ENCODE measurements at regions not wholly inside any gene's neighbourhood (a gene's known extent, or its start where the extent isn't known, plus 50 kb on each side); places are given as distances from the start of the nearest gene placed in this dataset.
"Not testable (repeated sequence)": the region's sequence is repeated elsewhere in the genome, so short reads cannot be mapped to it uniquely, and the experiment has no call there.

GRCh38 chr4:160038615-160039014, 935.7 kb downstream of the RAPGEF2 start:
- Mint-ChIP-seq H3K36me3 (ENCODE audit: low read depth) (no peaks in the 10 kb centered on the region), H3K4me3 (no peak overlapping the region), H3K4me1 (no peaks in the 10 kb centered on the region), H3K27me3 (no peaks in the 10 kb centered on the region), H3K27ac (no peak overlapping the region)
- DNase-seq: no peak
- H3K9me3 ChIP-seq (ENCODE audit: control insufficient read depth, low read length, poor library complexity, severe bottlenecking): no peaks in the 10 kb centered on the region
- ATAC-seq: no peak

GRCh38 chr4:160044693-160045092, 941.8 kb downstream of the RAPGEF2 start:
- DNase-seq (no peak), ATAC-seq (no peak)
- no peaks in the 10 kb centered on the region for H3K27me3 Mint-ChIP-seq
- H3K4me3 Mint-ChIP-seq: no peak overlapping the region
- no peaks in the 10 kb centered on the region for H3K4me1 Mint-ChIP-seq
- no peak overlapping the region for H3K27ac Mint-ChIP-seq
- no peaks in the 10 kb centered on the region for H3K9me3 ChIP-seq (ENCODE audit: control insufficient read depth, low read length, poor library complexity, severe bottlenecking)
- no peaks in the 10 kb centered on the region for H3K36me3 Mint-ChIP-seq (ENCODE audit: low read depth)

- H3K27ac Mint-ChIP-seq: no peak overlapping the region
- no peak for DNase-seq
- H3K36me3 Mint-ChIP-seq (ENCODE audit: low read depth): no peaks in the 10 kb centered on the region
- H3K4me1 Mint-ChIP-seq: no peaks in the 10 kb centered on the region
- no peaks in the 10 kb centered on the region for H3K9me3 ChIP-seq (ENCODE audit: control insufficient read depth, low read length, poor library complexity, severe bottlenecking)
- no peak for ATAC-seq
- H3K4me3 Mint-ChIP-seq: no peak overlapping the region
- no peaks in the 10 kb centered on the region for H3K27me3 Mint-ChIP-seq
Measured at GRCh38 chr4:160082432-160083207, 979.7 kb downstream of the RAPGEF2 start.

GRCh38 chr4:160091631-160092030, 988.8 kb downstream of the RAPGEF2 start:
- no peaks in the 10 kb centered on the region for H3K4me1 Mint-ChIP-seq
- no peak overlapping the region for H3K4me3 Mint-ChIP-seq
- no peaks in the 10 kb centered on the region for H3K27me3 Mint-ChIP-seq
- H3K9me3 ChIP-seq (ENCODE audit: control insufficient read depth, low read length, poor library complexity, severe bottlenecking): no peaks in the 10 kb centered on the region
- no peak for ATAC-seq
- H3K36me3 Mint-ChIP-seq (ENCODE audit: low read depth): no peaks in the 10 kb centered on the region
- no peak overlapping the region for H3K27ac Mint-ChIP-seq
- no peak for DNase-seq

GRCh38 chr4:160100316-160100715, 997.4 kb downstream of the RAPGEF2 start:
- H3K9me3 ChIP-seq (ENCODE audit: control insufficient read depth, low read length, poor library complexity, severe bottlenecking): no peaks in the 10 kb centered on the region
- no peaks in the 10 kb centered on the region for H3K36me3 Mint-ChIP-seq (ENCODE audit: low read depth)
- no peak for ATAC-seq
- no peaks in the 10 kb centered on the region for H3K27me3 Mint-ChIP-seq
- H3K4me3 Mint-ChIP-seq: no peak overlapping the region
- no peak for DNase-seq
- H3K4me1 Mint-ChIP-seq: no peaks in the 10 kb centered on the region
- no peak overlapping the region for H3K27ac Mint-ChIP-seq

- Mint-ChIP-seq H3K27ac (no peak overlapping the region), H3K27me3 (no peaks in the 10 kb centered on the region), H3K36me3 (ENCODE audit: low read depth) (no peaks in the 10 kb centered on the region), H3K4me1 (no peaks in the 10 kb centered on the region), H3K4me3 (no peak overlapping the region)
- DNase-seq (no peak), ATAC-seq (no peak)
- H3K9me3 ChIP-seq (ENCODE audit: control insufficient read depth, low read length, poor library complexity, severe bottlenecking): no peaks in the 10 kb centered on the region
Measured at GRCh38 chr4:160110891-160111290, 1008.0 kb downstream of the RAPGEF2 start.

- DNase-seq (no peak), ATAC-seq (no peak)
- Mint-ChIP-seq H3K27me3 (no peaks in the 10 kb centered on the region), H3K4me3 (no peak overlapping the region), H3K27ac (no peak overlapping the region), H3K36me3 (ENCODE audit: low read depth) (no peaks in the 10 kb centered on the region), H3K4me1 (no peaks in the 10 kb centered on the region)
- H3K9me3 ChIP-seq (ENCODE audit: control insufficient read depth, low read length, poor library complexity, severe bottlenecking): no peaks in the 10 kb centered on the region
Measured at GRCh38 chr4:160117686-160118085, 1014.8 kb downstream of the RAPGEF2 start.

- not testable (repeated sequence) for H3K36me3 Mint-ChIP-seq (ENCODE audit: low read depth); H3K9me3 ChIP-seq (ENCODE audit: control insufficient read depth, low read length, poor library complexity, severe bottlenecking); H3K27ac Mint-ChIP-seq; ATAC-seq; H3K27me3 Mint-ChIP-seq; H3K4me1 Mint-ChIP-seq; H3K4me3 Mint-ChIP-seq; DNase-seq
Measured at GRCh38 chr4:160125576-160126287, 1022.9 kb downstream of the RAPGEF2 start.

- H3K9me3 ChIP-seq (ENCODE audit: control insufficient read depth, low read length, poor library complexity, severe bottlenecking): no peaks in the 10 kb centered on the region
- ATAC-seq (no peak), DNase-seq (no peak)
- Mint-ChIP-seq H3K36me3 (ENCODE audit: low read depth) (no peaks in the 10 kb centered on the region), H3K27ac (no peak overlapping the region), H3K4me1 (no peaks in the 10 kb centered on the region), H3K4me3 (no peak overlapping the region), H3K27me3 (no peaks in the 10 kb centered on the region)
Measured at GRCh38 chr4:160127211-160127610, 1024.3 kb downstream of the RAPGEF2 start.

- DNase-seq (no peak), ATAC-seq (no peak)
- Mint-ChIP-seq H3K27me3 (no peaks in the 10 kb centered on the region), H3K36me3 (ENCODE audit: low read depth) (no peaks in the 10 kb centered on the region), H3K4me3 (no peak overlapping the region), H3K27ac (no peak overlapping the region), H3K4me1 (no peaks in the 10 kb centered on the region)
- no peaks in the 10 kb centered on the region for H3K9me3 ChIP-seq (ENCODE audit: control insufficient read depth, low read length, poor library complexity, severe bottlenecking)
Measured at GRCh38 chr4:160129439-160129838, 1026.6 kb downstream of the RAPGEF2 start.

- H3K36me3 Mint-ChIP-seq (ENCODE audit: low read depth): no peaks in the 10 kb centered on the region
- ATAC-seq (no peak), DNase-seq (no peak)
- H3K27ac Mint-ChIP-seq: no peak overlapping the region
- H3K4me1 Mint-ChIP-seq: no peaks in the 10 kb centered on the region
- H3K9me3 ChIP-seq (ENCODE audit: control insufficient read depth, low read length, poor library complexity, severe bottlenecking): no peaks in the 10 kb centered on the region
- no peak overlapping the region for H3K4me3 Mint-ChIP-seq
- H3K27me3 Mint-ChIP-seq: no peaks in the 10 kb centered on the region
Measured at GRCh38 chr4:160136021-160136420, 1033.1 kb downstream of the RAPGEF2 start.

- DNase-seq (no peak), ATAC-seq (no peak)
- no peak overlapping the region for H3K27ac Mint-ChIP-seq
- H3K4me3 Mint-ChIP-seq: no peak overlapping the region
- no peaks in the 10 kb centered on the region for H3K27me3 Mint-ChIP-seq
- H3K9me3 ChIP-seq (ENCODE audit: control insufficient read depth, low read length, poor library complexity, severe bottlenecking): no peaks in the 10 kb centered on the region
- no peaks in the 10 kb centered on the region for H3K36me3 Mint-ChIP-seq (ENCODE audit: low read depth)
- H3K4me1 Mint-ChIP-seq: no peaks in the 10 kb centered on the region
Measured at GRCh38 chr4:160141206-160141605, 1038.3 kb downstream of the RAPGEF2 start.

- no peak overlapping the region for H3K27ac Mint-ChIP-seq
- no peaks in the 10 kb centered on the region for H3K9me3 ChIP-seq (ENCODE audit: control insufficient read depth, low read length, poor library complexity, severe bottlenecking)
- H3K36me3 Mint-ChIP-seq (ENCODE audit: low read depth): no peaks in the 10 kb centered on the region
- H3K27me3 Mint-ChIP-seq: no peaks in the 10 kb centered on the region
- no peak overlapping the region for H3K4me3 Mint-ChIP-seq
- no peak for ATAC-seq
- H3K4me1 Mint-ChIP-seq: no peaks in the 10 kb centered on the region
- DNase-seq: no peak
Measured at GRCh38 chr4:160142579-160142978, 1039.7 kb downstream of the RAPGEF2 start.

GRCh38 chr4:160143574-160143973, 1040.7 kb downstream of the RAPGEF2 start:
- H3K4me3 Mint-ChIP-seq: no peak overlapping the region
- H3K27ac Mint-ChIP-seq: no peak overlapping the region
- DNase-seq: no peak
- no peaks in the 10 kb centered on the region for H3K27me3 Mint-ChIP-seq
- no peaks in the 10 kb centered on the region for H3K36me3 Mint-ChIP-seq (ENCODE audit: low read depth)
- ATAC-seq: no peak
- no peaks in the 10 kb centered on the region for H3K4me1 Mint-ChIP-seq
- no peaks in the 10 kb centered on the region for H3K9me3 ChIP-seq (ENCODE audit: control insufficient read depth, low read length, poor library complexity, severe bottlenecking)
